ENCODE measurements at regions not wholly inside any gene's neighbourhood (a gene's known extent, or its start where the extent isn't known, plus 50 kb on each side); places are given as distances from the start of the nearest gene placed in this dataset.

GRCh38 chr17:77894126-77894956 lies 64.2 kb upstream of the TNRC6C start:
- TF ChIP-seq, protein P1, sequence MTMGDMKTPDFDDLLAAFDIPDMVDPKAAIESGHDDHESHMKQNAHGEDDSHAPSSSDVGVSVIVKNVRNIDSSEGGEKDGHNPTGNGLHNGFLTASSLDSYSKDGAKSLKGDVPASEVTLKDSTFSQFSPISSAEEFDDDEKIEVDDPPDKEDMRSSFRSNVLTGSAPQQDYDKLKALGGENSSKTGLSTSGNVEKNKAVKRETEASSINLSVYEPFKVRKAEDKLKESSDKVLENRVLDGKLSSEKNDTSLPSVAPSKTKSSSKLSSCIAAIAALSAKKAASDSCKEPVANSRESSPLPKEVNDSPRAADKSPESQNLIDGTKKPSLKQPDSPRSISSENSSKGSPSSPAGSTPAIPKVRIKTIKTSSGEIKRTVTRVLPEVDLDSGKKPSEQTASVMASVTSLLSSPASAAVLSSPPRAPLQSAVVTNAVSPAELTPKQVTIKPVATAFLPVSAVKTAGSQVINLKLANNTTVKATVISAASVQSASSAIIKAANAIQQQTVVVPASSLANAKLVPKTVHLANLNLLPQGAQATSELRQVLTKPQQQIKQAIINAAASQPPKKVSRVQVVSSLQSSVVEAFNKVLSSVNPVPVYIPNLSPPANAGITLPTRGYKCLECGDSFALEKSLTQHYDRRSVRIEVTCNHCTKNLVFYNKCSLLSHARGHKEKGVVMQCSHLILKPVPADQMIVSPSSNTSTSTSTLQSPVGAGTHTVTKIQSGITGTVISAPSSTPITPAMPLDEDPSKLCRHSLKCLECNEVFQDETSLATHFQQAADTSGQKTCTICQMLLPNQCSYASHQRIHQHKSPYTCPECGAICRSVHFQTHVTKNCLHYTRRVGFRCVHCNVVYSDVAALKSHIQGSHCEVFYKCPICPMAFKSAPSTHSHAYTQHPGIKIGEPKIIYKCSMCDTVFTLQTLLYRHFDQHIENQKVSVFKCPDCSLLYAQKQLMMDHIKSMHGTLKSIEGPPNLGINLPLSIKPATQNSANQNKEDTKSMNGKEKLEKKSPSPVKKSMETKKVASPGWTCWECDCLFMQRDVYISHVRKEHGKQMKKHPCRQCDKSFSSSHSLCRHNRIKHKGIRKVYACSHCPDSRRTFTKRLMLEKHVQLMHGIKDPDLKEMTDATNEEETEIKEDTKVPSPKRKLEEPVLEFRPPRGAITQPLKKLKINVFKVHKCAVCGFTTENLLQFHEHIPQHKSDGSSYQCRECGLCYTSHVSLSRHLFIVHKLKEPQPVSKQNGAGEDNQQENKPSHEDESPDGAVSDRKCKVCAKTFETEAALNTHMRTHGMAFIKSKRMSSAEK (CRISPR knock-in tag; IDR thresholded peaks at IDR 0.05; ENCODE audit: borderline replicate concordance) = no peak
- TF ChIP-seq SP1 (CRISPR knock-in tag; conservative IDR thresholded peaks at IDR 0.05) = no peak

Measured in WTC11 (cell line).